HG02759 (cell line): ENCODE measurements at regions not wholly inside any gene's neighbourhood (a gene's known extent, or its start where the extent isn't known, plus 50 kb on each side); places are given as distances from the start of the nearest gene placed in this dataset.

Experiments
- ATAC-seq: cut with Tn5 transposase; IDR thresholded peaks from one replicate; pipeline ENCODE4 v1.9.1; 2021; ENCODE audit warnings: mild to moderate bottlenecking, moderate library complexity; ENCODE audit not compliant: unreplicated experiment

GRCh38 chr4:32180086-32180485 is 1459.9 kb downstream of the PCDH7 start:
- no peak for ATAC-seq

GRCh38 chr4:32184186-32184585 is 1464.0 kb downstream of the PCDH7 start:
- ATAC-seq, result no peak

- no peak for ATAC-seq
These were observed 1469.0 kb downstream of the PCDH7 start for GRCh38 chr4:32189130-32189529.

GRCh38 chr4:32189788-32190187 is 1469.6 kb downstream of the PCDH7 start:
- ATAC-seq, result no peak

- no peak for ATAC-seq
These were observed 1471.8 kb downstream of the PCDH7 start for GRCh38 chr4:32191961-32192360.

- ATAC-seq, result no peak
These were observed 1472.2 kb downstream of the PCDH7 start for GRCh38 chr4:32192363-32192762.

- no peak for ATAC-seq
These were observed 1472.8 kb downstream of the PCDH7 start for GRCh38 chr4:32192991-32193390.

DNA sequence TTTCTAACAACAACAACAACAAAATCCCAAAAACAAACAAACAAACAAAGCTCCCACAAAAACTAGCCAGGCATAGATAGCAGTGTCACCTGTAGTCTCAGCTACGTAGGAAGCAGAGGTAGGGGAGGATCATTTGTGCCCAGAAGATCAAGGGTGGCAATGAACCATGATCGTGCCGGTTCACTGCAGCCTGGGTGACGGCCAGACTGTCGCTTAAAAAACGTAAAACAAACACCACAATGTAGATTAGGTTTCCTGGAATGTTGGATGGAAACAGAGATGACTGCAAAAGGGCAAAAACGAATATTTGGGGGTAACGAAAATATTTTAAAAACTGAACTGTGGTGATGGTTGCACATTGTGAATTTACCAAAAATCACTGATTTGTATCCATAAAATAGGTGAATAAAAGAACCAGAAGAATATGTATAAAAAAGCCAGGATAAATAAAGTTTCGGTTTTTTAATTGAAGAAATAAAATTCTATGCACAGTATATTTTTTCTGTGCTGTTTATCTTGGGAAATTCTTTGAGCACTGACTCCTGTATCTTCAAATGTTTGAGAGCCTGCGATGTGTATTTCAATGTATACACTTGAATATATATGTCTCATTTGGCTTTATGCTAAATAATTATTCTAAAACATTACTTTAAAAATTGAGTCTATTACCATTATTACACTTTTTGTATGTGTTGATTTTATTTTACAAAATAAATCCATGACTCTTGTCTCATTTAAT is 1477.0 kb downstream of the PCDH7 start:
- ATAC-seq, result no peak

DNA sequence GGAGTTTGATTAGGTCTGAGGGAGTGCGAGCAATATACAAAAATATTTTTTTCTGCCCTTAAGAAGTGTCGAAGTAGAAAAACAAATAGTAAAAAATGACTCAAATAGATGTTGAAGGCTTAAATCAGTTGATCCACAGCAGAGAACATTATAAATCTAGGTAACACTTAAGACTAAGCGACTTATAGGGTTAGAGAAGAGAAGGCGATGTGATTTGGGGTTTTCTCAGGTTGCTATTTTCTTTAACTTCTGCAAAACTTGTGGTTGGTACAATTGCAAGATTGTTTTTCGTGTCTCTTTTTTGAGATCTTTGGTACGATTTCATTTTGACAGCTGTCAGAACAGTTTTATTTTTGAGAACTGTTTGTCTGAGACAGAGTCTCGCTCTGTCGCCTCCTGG is 1479.5 kb downstream of the PCDH7 start:
- no peak for ATAC-seq

- no peak for ATAC-seq
These were observed 1483.2 kb downstream of the PCDH7 start for GRCh38 chr4:32203340-32203739.

- ATAC-seq, result no peak
These were observed 1486.6 kb downstream of the PCDH7 start for GRCh38 chr4:32206756-32207155.

DNA sequence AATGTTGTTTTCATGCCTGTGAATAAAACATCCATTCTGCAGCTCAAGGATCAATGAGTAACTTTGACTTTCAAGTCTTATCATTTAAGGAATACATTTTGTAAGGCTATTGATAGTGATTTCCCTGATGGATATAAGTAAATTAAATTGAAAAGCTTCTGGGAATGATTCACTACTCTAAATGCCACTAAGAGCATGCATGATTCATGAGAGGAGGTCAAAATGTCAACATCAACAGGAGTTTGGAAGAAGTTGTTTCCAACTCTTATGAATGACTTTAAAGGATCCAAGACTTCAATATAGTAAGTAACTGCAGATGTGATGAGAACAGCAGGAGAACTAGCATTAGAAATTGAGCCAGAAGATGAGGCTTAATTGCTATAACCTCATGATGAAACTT is 1487.3 kb downstream of the PCDH7 start:
- ATAC-seq, result no peak

- ATAC-seq, result no peak
These were observed 1495.1 kb downstream of the PCDH7 start for GRCh38 chr4:32215277-32215676.

DNA sequence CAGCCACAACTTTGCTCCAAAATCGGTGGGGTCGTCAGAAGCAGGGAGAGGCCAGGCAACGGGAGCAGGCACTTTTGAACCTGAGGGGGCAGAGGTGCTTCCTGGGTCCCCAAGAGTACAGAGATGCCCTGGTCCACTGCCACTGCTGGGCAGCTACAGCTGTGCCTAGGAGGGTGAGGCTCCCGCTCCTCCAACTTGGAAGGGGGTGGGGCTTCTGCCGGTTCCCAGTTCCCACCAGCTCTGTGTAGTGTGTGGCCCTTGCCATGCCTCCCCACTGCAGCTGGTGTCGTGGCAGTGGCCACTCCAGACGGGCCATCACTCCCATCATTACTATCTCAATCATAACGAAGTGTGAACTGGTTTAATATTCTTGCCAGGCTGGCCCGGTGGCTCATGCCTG is 1496.3 kb downstream of the PCDH7 start:
- no peak for ATAC-seq

DNA sequence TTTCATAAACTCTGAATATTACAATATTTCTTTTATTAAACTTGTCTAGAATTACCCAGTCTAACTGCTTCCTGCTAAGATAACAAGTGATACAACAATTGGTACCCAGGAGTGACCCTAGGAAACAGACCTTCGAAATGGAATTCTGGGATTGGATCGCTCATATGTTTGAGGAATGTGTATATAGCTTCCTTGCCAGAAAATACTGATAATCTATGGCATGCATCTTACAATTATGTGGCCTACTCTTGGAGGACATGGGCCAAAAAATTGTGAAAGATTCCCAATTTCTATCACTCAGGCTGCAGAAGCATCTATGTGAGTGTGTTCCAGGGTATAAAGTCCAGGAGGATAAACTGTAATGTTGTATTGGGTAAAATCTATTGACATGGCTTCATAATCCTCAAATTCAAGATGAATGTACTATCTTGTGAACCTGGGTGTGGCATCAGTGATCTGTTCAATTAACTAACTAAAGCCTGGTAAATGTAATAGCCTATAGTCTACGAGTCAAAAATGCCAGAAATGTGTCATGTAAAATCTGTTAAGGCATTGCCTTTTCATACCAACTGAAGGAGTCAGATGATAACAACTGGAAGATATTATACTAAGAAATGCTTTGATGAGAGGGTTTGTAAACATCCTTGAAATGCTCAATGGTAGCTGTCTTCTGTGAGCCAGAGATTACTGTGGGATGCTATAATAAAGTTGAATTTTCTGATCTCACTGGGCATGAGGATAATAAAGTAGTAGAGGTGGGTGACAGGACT is 1499.3 kb downstream of the PCDH7 start:
- no peak for ATAC-seq

DNA sequence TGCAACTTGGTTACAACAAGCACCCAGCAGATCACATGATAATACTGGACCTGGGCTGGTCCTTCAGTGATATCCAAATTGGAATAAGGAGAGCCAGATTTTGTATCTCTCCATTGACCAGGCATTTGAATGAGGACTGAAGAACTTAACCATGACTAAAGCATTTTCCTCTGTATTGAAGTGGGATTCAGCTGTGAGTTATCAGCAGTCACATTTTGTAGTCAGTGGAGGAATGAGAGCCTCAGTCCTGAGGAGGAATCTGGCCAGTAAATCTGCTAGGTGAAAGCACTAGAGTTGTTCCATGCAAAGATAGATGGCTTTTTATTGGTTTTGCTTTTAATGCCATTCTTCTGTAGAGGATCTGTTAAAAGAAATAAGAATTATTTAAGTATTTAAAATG is 1506.0 kb downstream of the PCDH7 start:
- no peak for ATAC-seq

- ATAC-seq, result no peak
These were observed 1506.6 kb downstream of the PCDH7 start for GRCh38 chr4:32226733-32227132.

GRCh38 chr4:32243926-32244325 is 1523.8 kb downstream of the PCDH7 start:
- no peak for ATAC-seq

DNA sequence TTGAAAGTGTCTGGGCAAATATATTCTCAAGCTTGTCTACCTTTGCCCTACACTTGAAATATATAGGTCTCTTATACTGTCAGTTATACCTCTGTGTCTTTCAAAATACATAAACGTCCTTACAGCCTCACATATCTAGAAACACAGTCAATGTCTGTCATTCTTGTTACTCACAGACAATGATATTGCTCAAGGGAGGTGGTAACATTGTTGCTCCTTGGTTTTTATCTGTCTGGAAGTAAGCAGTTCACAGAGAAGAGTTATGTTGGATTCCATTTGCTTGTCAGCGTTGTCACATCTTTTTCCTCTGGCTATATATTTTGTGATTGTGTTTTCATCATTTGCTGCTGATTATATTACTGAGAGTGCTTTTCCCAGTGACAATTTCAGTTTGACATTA is 1528.9 kb downstream of the PCDH7 start:
- ATAC-seq, result no peak

GRCh38 chr4:32251126-32251525 is 1531.0 kb downstream of the PCDH7 start:
- no peak for ATAC-seq

GRCh38 chr4:32251926-32252325 is 1531.8 kb downstream of the PCDH7 start:
- no peak for ATAC-seq

DNA sequence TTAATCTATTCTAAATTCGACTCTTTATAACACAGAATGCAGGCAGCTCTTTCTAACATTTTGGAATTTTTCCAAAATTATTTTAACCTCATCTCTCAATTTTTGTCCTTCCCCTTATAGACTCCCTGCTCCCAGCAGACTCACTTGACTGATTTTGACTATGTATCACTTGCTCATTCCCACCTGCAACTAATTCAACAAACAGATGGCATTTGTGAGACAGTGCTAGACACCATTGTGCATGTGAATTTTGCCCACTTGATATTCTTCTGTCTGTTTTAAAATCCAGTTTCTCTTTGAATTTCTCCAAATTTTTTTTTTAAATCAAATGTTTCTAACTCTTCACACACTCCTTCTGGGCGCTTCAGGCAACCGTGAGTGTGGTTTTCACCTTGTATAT is 1534.0 kb downstream of the PCDH7 start:
- no peak for ATAC-seq
